Smooth muscle cell (in vitro differentiated cells): ENCODE measurements at regions not wholly inside any gene's neighbourhood (a gene's known extent, or its start where the extent isn't known, plus 50 kb on each side); places are given as distances from the start of the nearest gene placed in this dataset.

Experiments used
- DNase-seq: peaks from one replicate; lab custom pipeline; 2025; ENCODE audit not compliant: unreplicated experiment; lab: John Stamatoyannopoulos, UW
- H2AFZ ChIP-seq: fragments of 200-600 bp; sonication (generic); 2 replicates; pipeline ENCODE4 v1.6.0; 2016; ENCODE audit warnings: antibody characterized with exemption, low read depth, mild to moderate bottlenecking
- H3F3A ChIP-seq: fragments of 200-600 bp; sonication (generic); 2 replicates; pipeline ENCODE4 v1.6.0; 2017; ENCODE audit warnings: antibody characterized with exemption, low read depth
- H3K27ac ChIP-seq: fragments of 200-600 bp; sonication (generic); 2 replicates; pipeline ENCODE4 v1.5.1; 2016; ENCODE audit warnings: low read depth, mild to moderate bottlenecking
- H3K27me3 ChIP-seq: fragments of 200-600 bp; sonication (generic); 2 replicates; pipeline ENCODE4 v1.6.1; 2016; ENCODE audit warnings: low read depth, mild to moderate bottlenecking
- H3K36me3 ChIP-seq: fragments of 200-600 bp; sonication (generic); 2 replicates; pipeline ENCODE4 v1.5.1; 2016; ENCODE audit warnings: low read depth
- H3K4me1 ChIP-seq: fragments of 200-600 bp; sonication (generic); 2 replicates; pipeline ENCODE4 v1.5.1; 2016; ENCODE audit warnings: low read depth
- H3K4me2 ChIP-seq: fragments of 200-600 bp; sonication (generic); 2 replicates; pipeline ENCODE4 v1.6.0; 2016; ENCODE audit warnings: mild to moderate bottlenecking
- H3K4me3 ChIP-seq: fragments of 200-600 bp; sonication (generic); 2 replicates; pipeline ENCODE4 v1.5.1; 2016; ENCODE audit warnings: mild to moderate bottlenecking
- H3K79me2 ChIP-seq: fragments of 200-600 bp; sonication (generic); 2 replicates; pipeline ENCODE4 v1.6.0; 2016; ENCODE audit warnings: low read depth, mild to moderate bottlenecking
- H3K9ac ChIP-seq: fragments of 200-600 bp; sonication (generic); 2 replicates; pipeline ENCODE4 v1.6.0; 2016; ENCODE audit warnings: low read depth
- H3K9me3 ChIP-seq: fragments of 200-600 bp; sonication (generic); replicated peaks from 2 replicates; pipeline ENCODE4 v1.5.1; 2016; ENCODE audit warnings: low read depth
- H4K20me1 ChIP-seq: fragments of 200-600 bp; sonication (generic); 2 replicates; pipeline ENCODE4 v1.6.0; 2016; ENCODE audit warnings: low read depth
- WGBS: methylation state at CpG from one replicate; pipeline ENCODE4 v1.1.7; 2016; ENCODE audit warnings: low lambda C conversion rate; 5-methylcytosine and 5-hydroxymethylcytosine counted together
- TF ChIP-seq, protein P1 (sequence below): fragments of 200-600 bp; sonication (generic); IDR thresholded peaks from 2 replicates; pipeline ENCODE4 v1.5.1; 2017; ENCODE audit warnings: borderline replicate concordance, mild to moderate bottlenecking, antibody characterized with exemption; ENCODE audit not compliant: insufficient read depth, poor library complexity, severe bottlenecking

- Histone ChIP-seq H3K9me3 (no peaks in the 10 kb centered on the region), H3K9ac (no peak overlapping the region), H3K4me2 (no peak overlapping the region), H4K20me1 (no peaks in the 10 kb centered on the region), H3K4me3 (no peak overlapping the region), H3K4me1 (no peaks in the 10 kb centered on the region), H3K27me3 (no peaks in the 10 kb centered on the region), H3K36me3 (no peaks in the 10 kb centered on the region), H3K27ac (no peak overlapping the region), H3F3A (no peaks in the 10 kb centered on the region), H3K79me2 (no peaks in the 10 kb centered on the region), H2AFZ (no peak overlapping the region)
- TF ChIP-seq, protein P1, sequence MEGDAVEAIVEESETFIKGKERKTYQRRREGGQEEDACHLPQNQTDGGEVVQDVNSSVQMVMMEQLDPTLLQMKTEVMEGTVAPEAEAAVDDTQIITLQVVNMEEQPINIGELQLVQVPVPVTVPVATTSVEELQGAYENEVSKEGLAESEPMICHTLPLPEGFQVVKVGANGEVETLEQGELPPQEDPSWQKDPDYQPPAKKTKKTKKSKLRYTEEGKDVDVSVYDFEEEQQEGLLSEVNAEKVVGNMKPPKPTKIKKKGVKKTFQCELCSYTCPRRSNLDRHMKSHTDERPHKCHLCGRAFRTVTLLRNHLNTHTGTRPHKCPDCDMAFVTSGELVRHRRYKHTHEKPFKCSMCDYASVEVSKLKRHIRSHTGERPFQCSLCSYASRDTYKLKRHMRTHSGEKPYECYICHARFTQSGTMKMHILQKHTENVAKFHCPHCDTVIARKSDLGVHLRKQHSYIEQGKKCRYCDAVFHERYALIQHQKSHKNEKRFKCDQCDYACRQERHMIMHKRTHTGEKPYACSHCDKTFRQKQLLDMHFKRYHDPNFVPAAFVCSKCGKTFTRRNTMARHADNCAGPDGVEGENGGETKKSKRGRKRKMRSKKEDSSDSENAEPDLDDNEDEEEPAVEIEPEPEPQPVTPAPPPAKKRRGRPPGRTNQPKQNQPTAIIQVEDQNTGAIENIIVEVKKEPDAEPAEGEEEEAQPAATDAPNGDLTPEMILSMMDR: no peak
- 86% methylated on average over 26 of the region's 26 CpGs for WGBS
- DNase-seq: no peak
These were observed 232.0 kb downstream of the ENGASE start for GRCh38 chr17:79306424-79307318.

DNA sequence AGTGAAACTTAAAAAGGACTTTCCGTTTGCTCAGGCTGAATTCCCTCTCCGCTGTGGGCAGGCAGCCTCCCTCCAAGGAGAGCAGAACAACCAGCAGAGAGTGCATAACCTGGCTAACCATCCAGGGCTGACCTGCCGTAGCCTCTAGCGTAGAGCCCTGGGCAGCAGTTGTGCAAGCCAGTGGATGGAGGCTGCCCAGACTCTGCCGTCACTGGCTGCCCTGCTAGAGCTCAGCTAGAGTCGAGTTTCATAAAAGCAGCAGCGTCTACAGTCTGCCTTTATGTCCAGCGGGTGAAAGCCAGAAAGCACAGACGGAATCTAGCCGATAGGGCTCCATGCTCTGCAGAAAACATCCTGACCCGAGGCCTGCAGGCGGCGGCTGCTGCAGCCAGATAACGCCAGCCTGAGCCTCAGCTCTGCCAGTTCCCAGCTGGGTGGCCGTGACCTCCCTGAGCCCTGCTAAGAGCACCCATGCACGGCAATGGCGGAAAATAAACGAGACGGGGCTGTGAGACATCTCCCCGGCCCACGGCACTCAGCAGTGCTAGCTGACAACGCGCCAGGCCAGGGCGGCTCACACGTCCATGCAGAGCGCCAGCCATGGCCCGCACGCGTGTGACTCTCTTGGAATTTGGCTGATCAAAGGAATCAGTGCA lies 231.3 kb downstream of the ENGASE start:
- H3K27ac ChIP-seq: no peak overlapping the region
- TF ChIP-seq, protein P1: no peak
- no peak overlapping the region for H3K4me2 ChIP-seq
- no peaks in the 10 kb centered on the region for H3K79me2 ChIP-seq
- H3K4me3 ChIP-seq: no peak overlapping the region
- H2AFZ ChIP-seq: no peak overlapping the region
- H3K9ac ChIP-seq: no peak overlapping the region
- no peaks in the 10 kb centered on the region for H3K4me1 ChIP-seq
- WGBS: 90% methylated on average over 29 of the region's 29 CpGs
- H3K9me3 ChIP-seq: no peaks in the 10 kb centered on the region
- H4K20me1 ChIP-seq: no peaks in the 10 kb centered on the region
- no peaks in the 10 kb centered on the region for H3F3A ChIP-seq
- H3K36me3 ChIP-seq: no peaks in the 10 kb centered on the region
- DNase-seq: no peak
- H3K27me3 ChIP-seq: no peaks in the 10 kb centered on the region

- DNase-seq: no peak
- 81% methylated on average over 10 of the region's 10 CpGs for WGBS
- Histone ChIP-seq H3K9ac (no peak overlapping the region), H3K4me2 (no peak overlapping the region), H3K4me1 (no peaks in the 10 kb centered on the region), H3K27ac (no peak overlapping the region), H3K36me3 (no peaks in the 10 kb centered on the region), H3K79me2 (no peaks in the 10 kb centered on the region), H3F3A (no peaks in the 10 kb centered on the region), H3K9me3 (no peaks in the 10 kb centered on the region), H4K20me1 (no peaks in the 10 kb centered on the region), H3K4me3 (no peak overlapping the region), H2AFZ (no peak overlapping the region), H3K27me3 (no peaks in the 10 kb centered on the region)
- TF ChIP-seq, protein P1: no peak
These were observed 230.7 kb downstream of the ENGASE start for GRCh38 chr17:79305376-79305767.
